ENCODE measurements at regions not wholly inside any gene's neighbourhood (a gene's known extent, or its start where the extent isn't known, plus 50 kb on each side); places are given as distances from the start of the nearest gene placed in this dataset.

DNA sequence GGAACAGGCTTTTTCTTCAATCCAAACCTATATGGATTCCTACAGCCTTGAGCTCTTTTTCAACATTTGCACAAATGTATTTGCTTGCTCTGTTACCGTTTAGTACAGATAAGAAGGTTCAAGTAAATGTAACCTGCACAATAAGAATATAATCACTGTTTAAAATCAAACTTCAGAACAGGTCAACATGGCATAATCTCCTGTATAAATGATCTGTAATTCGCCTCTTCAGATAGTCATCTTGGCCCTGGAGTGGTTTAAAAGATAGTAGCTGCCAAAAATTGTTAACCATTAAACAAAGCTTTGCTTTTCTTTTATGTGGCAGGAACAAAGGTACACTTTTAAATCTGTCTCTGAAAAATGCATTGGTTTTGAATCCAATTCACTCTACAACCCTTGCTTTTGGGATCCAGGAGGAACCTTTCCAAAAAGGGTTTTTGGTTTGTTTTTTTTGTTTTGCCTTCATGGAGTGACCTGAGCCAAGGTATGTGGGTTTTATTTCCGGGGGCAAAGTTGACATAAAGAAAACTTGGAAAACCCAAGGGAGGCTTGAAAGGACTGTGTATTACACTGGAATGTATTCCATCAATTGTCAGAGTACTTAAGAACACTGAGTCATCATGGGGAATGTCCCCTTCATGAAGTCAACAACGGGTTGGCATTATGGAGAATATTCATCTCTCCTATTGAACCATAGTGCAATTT, 210.4 kb upstream of the HCCS start:
- no peaks in the 10 kb centered on the region for H3K36me3 ChIP-seq (ENCODE audit: control insufficient read depth, insufficient read depth, low read length)
- DNase-seq (ENCODE audit: extremely low read depth, insufficient read length), result no peak

DNA sequence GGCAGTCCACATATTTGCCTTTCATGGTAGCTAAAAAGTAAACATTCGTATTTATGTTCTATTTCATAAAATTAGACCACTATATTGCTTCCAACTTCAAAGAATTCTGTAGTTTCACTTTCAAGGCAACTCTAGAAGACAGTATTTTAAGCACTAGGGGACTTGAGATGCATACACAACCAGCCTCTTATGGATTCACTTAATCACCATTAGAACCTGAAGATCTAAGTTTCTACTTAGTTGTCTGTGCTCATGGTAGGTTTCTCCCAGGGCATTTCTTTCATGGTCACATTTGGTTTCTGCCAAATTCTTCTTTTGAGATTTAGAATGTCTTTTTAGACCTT, 209.9 kb upstream of the HCCS start:
- TF ChIP-seq, protein P1, sequence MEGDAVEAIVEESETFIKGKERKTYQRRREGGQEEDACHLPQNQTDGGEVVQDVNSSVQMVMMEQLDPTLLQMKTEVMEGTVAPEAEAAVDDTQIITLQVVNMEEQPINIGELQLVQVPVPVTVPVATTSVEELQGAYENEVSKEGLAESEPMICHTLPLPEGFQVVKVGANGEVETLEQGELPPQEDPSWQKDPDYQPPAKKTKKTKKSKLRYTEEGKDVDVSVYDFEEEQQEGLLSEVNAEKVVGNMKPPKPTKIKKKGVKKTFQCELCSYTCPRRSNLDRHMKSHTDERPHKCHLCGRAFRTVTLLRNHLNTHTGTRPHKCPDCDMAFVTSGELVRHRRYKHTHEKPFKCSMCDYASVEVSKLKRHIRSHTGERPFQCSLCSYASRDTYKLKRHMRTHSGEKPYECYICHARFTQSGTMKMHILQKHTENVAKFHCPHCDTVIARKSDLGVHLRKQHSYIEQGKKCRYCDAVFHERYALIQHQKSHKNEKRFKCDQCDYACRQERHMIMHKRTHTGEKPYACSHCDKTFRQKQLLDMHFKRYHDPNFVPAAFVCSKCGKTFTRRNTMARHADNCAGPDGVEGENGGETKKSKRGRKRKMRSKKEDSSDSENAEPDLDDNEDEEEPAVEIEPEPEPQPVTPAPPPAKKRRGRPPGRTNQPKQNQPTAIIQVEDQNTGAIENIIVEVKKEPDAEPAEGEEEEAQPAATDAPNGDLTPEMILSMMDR (IDR thresholded peaks at IDR 0.05; ENCODE audit: insufficient read depth, low read length, poor library complexity, severe bottlenecking), result no peak
- Histone ChIP-seq H3K36me3 (ENCODE audit: control insufficient read depth, insufficient read depth, low read length) (no peaks in the 10 kb centered on the region), H3K27me3 (replicated peaks; ENCODE audit: control insufficient read depth, insufficient read depth, low read length) (no peaks in the 10 kb centered on the region), H3K4me3 (replicated peaks; ENCODE audit: low read depth, low read length) (no peak overlapping the region)
- no peak for DNase-seq (ENCODE audit: extremely low read depth, insufficient read length)

More for the DNA sequence above, 210.4 kb upstream of the HCCS start:
- Histone ChIP-seq H3K4me3 (replicated peaks; ENCODE audit: low read depth, low read length) (no peak overlapping the region), H3K27me3 (replicated peaks; ENCODE audit: control insufficient read depth, insufficient read depth, low read length) (no peaks in the 10 kb centered on the region)
- TF ChIP-seq, protein P1 (IDR thresholded peaks at IDR 0.05; ENCODE audit: insufficient read depth, low read length, poor library complexity, severe bottlenecking), result no peak

DNA sequence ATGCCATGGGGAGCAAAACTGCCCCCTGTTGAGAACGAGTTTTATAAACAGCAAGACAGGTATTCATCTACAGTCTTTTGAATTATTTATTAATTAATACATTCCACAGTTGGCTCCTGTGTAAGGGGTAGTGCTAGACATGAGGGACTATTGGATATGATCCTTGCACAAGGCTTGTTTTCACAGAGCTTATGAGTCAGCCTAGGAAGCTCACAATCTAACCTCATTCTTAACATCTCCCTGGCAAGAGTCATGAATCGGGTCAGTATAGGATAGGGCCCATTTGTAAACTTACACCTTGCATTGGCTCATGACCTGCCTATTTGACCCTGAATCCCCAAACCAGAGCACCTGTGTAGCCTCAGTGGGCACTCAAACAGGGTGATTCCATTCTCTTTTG, 209.1 kb upstream of the HCCS start:
- no peak for DNase-seq (ENCODE audit: extremely low read depth, insufficient read length)
- no peaks in the 10 kb centered on the region for H3K36me3 ChIP-seq (ENCODE audit: control insufficient read depth, insufficient read depth, low read length)
- TF ChIP-seq, protein P1 (IDR thresholded peaks at IDR 0.05; ENCODE audit: insufficient read depth, low read length, poor library complexity, severe bottlenecking), result no peak
- H3K27me3 ChIP-seq (replicated peaks; ENCODE audit: control insufficient read depth, insufficient read depth, low read length), result no peaks in the 10 kb centered on the region
- H3K4me3 ChIP-seq (replicated peaks; ENCODE audit: low read depth, low read length), result no peak overlapping the region

DNA sequence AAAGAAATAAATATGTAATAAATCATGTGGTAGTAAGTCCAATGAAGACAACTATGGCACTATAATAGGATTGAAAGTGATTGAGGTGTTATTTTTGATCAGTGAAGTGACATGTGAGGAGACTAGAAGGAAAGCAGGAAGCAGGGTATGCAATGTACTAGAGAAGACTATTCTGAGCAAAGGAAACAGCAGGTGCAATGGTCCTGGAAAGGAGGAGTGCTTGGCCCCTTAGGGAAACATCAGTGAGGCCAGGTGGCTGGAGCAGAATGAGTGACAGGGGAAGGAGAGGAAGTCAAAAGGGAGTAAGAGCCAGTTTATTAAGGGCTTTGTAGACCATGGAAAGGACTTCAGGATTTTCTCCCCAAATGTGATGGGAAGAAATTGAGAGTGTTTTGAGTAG, 207.6 kb upstream of the HCCS start:
- TF ChIP-seq, protein P1 (IDR thresholded peaks at IDR 0.05; ENCODE audit: insufficient read depth, low read length, poor library complexity, severe bottlenecking), result no peak
- Histone ChIP-seq H3K4me3 (replicated peaks; ENCODE audit: low read depth, low read length) (no peak overlapping the region), H3K36me3 (ENCODE audit: control insufficient read depth, insufficient read depth, low read length) (no peaks in the 10 kb centered on the region), H3K27me3 (replicated peaks; ENCODE audit: control insufficient read depth, insufficient read depth, low read length) (no peaks in the 10 kb centered on the region)
- DNase-seq (ENCODE audit: extremely low read depth, insufficient read length), result no peak

DNA sequence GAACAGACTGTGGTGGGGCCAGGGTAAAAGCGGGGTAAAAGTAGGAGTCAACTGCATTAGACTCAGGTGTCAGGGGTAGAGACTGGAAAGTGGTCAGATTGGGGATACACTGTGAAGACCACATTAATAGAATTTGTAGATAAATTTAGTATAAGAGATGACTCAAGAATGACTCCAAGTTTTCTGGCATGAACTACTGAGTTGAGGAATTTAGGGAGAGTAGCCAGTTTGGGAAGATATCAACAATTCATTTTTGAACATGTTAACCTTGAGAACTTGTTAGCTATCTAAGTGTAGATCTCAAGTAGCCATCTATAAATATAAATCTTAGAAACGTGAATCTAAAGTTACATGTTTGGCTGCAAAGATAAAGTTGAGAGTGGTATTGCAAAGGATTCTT, 206.9 kb upstream of the HCCS start:
- Histone ChIP-seq H3K36me3 (ENCODE audit: control insufficient read depth, insufficient read depth, low read length) (no peaks in the 10 kb centered on the region), H3K27me3 (replicated peaks; ENCODE audit: control insufficient read depth, insufficient read depth, low read length) (no peaks in the 10 kb centered on the region), H3K4me3 (replicated peaks; ENCODE audit: low read depth, low read length) (no peak overlapping the region)
- no peak for DNase-seq (ENCODE audit: extremely low read depth, insufficient read length)
- TF ChIP-seq, protein P1 (IDR thresholded peaks at IDR 0.05; ENCODE audit: insufficient read depth, low read length, poor library complexity, severe bottlenecking), result no peak

DNA sequence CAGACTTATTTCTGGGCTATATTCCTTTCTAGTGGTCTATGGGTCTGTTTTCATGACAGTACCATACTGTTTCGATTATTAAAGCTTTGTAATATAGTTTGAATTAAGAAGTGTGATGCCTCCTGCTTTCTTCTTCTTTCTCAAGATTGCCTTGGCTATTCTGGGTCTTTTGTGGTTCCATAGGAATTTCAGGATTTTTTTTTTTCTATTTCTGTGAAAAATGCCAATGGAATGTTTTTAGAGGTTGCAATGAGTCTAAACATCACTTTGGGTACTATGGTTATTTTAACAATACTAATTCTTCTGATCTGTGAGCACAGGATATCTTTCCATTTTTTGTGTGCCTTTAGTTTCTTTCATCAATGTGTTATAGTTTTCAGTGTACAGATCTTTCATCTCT, 204.3 kb upstream of the HCCS start:
- TF ChIP-seq, protein P1 (IDR thresholded peaks at IDR 0.05; ENCODE audit: insufficient read depth, low read length, poor library complexity, severe bottlenecking), result no peak
- Histone ChIP-seq H3K27me3 (replicated peaks; ENCODE audit: control insufficient read depth, insufficient read depth, low read length) (no peaks in the 10 kb centered on the region), H3K4me3 (replicated peaks; ENCODE audit: low read depth, low read length) (no peak overlapping the region), H3K36me3 (ENCODE audit: control insufficient read depth, insufficient read depth, low read length) (no peaks in the 10 kb centered on the region)
- DNase-seq (ENCODE audit: extremely low read depth, insufficient read length), result no peak
